NCI-H526 (cell line): ENCODE measurements at regions not wholly inside any gene's neighbourhood (a gene's known extent, or its start where the extent isn't known, plus 50 kb on each side); places are given as distances from the start of the nearest gene placed in this dataset.
A peak's percentile ranks its signal among the peaks of the same experiment; 100 is the strongest.

Experiments
- DNase-seq, 2 experiments: peaks; one replicate each; lab custom pipeline; 2025; lab: John Stamatoyannopoulos, UW

- DNase-seq, result no peak
These were observed 908.5 kb upstream of the CHAC2 start for GRCh38 chr2:52859065-52859464.

DNA sequence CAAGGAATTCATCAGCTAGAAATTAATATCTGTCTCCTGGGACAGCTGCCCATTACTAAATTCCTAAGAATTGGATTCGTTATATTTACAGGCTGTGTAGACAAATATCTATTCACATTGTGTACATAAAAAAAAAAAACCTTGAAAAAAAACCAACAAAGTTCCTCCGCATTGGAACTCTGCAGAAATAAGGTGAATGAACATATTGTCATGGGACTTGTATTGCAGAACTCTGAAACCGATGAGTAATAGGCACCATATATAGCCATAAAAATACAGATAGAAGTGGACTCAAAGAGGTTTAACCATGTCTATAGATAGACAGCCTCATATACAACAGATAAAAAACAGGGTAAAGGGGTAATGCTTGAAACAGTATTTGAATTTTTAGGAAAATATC lies 909.9 kb upstream of the CHAC2 start:
- DNase-seq, result no peak

GRCh38 chr2:52852006-52852405 lies 915.6 kb upstream of the CHAC2 start:
- DNase-seq, result no peak

DNA sequence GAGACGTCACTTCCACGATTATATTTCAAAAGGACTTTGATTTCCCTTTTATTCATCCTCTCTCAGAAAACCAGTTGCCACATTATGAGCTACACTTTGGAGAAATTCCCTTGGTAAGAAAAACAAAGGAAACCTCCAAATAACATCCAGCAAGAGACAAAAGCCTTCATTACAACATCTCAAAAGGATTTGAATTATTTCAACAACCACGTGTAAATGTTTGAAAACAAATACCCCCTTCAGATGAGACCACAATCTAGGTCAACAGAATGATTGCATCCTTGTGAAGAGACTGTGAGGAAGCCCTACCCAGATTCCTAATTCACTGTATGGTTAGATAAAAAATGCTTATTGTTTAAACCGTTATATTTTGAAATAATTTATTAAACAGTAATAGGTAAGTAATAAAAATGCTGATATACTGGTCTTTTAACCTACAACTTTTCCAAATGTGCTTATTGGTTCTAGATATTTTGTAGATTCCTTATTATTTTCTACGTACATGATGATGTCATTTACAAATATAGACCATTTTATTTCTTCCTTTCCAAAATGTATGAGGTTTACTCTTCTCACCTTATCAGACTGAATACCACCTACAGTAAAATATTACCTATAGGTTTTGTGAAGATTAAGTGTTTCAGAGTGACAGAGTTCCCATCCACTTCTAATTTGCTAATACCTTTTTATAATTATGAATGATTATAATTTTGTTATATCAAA lies 922.7 kb upstream of the CHAC2 start:
- DNase-seq, result no peak

- DNase-seq, result no peak
These were observed 931.7 kb upstream of the CHAC2 start for GRCh38 chr2:52835909-52836308.

- DNase-seq, result no peak
These were observed 936.4 kb upstream of the CHAC2 start for GRCh38 chr2:52831216-52831615.

DNA sequence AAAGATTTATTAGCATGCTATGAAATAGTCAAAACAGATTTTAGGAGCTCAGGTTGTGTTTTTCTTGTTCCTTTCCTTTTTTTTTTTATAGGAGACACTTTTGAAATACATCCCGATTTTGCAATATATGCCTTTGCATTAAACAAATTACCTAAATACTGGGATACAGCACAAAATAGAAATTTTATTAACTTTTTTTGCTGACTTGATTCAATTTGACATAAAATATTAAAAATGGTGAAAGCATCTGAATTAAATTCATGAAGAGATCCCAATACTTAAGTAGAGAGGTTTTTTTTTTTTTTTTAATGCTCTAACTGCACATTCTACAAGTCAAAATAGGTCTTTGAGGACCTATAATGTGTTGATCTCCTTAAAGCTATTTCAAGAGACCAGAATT lies 939.5 kb upstream of the CHAC2 start:
- no peak for DNase-seq

- DNase-seq, result peak in 1 of 2 experiments; percentile 16
These were observed 946.0 kb upstream of the CHAC2 start for GRCh38 chr2:52821631-52822030.

- DNase-seq, result no peak
These were observed 948.6 kb upstream of the CHAC2 start for GRCh38 chr2:52818958-52819357.

GRCh38 chr2:52810460-52810859 lies 957.1 kb upstream of the CHAC2 start:
- DNase-seq, result peak in 1 of 2 experiments; percentile 49

- no peak for DNase-seq
These were observed 961.6 kb upstream of the CHAC2 start for GRCh38 chr2:52805901-52806410.

DNA sequence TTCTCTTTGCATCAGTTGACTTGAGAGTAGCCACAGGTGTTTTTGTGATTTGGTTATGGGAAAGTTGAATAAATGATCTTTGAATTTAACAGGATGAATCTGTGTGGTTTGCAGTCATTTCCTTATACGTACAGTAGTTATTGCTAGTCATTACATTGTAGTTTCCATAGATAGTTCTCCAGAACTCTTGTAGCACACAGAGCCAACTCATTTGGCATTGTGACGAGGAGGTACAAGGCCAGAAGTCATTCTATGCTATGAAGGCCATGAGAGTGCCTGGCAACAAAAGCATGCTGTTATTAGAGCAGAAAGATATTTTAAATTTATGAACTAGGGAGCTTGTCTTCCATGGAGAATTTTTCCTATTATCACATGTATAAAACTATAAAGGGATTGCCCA lies 973.0 kb upstream of the CHAC2 start:
- peak; percentile 30 to 37 for DNase-seq

- no peak for DNase-seq
These were observed 988.2 kb upstream of the CHAC2 start for GRCh38 chr2:52779446-52779845.

- DNase-seq, result no peak
These were observed 991.0 kb upstream of the CHAC2 start for GRCh38 chr2:52776571-52776970.

GRCh38 chr2:52775674-52776073 lies 991.9 kb upstream of the CHAC2 start:
- no peak for DNase-seq

- no peak for DNase-seq
These were observed 1001.9 kb upstream of the CHAC2 start for GRCh38 chr2:52765735-52766134.

- DNase-seq, result no peak
These were observed 1017.8 kb upstream of the CHAC2 start for GRCh38 chr2:52749764-52750163.

DNA sequence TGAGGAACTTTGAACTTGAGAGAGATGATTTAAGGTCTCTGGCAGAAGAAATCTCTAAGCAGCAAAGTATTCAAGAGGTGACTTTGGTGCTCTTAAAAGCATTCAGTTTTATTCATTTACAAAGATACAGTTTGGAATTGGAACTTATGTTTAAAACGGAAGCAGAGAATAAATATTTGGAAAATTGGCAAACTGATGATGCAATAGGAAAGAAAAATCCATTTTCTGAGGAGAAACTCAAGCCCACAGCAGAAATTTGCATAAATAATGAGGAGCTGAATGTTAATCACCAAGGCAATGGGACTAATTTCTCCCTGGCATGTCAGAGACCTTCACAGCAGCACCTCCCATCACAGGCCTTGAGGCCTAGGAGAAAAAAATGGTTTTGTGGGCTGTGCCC lies 1022.5 kb upstream of the CHAC2 start:
- no peak for DNase-seq

- DNase-seq, result peak in 1 of 2 experiments; percentile 8
These were observed 1034.7 kb upstream of the CHAC2 start for GRCh38 chr2:52732849-52733395.

GRCh38 chr2:52724585-52724984 lies 1043.0 kb upstream of the CHAC2 start:
- no peak for DNase-seq

GRCh38 chr2:52717836-52718235 lies 1049.8 kb upstream of the CHAC2 start:
- no peak for DNase-seq

GRCh38 chr2:52710810-52711618 lies 1056.6 kb upstream of the CHAC2 start:
- no peak for DNase-seq

- DNase-seq, result no peak
These were observed 1063.4 kb upstream of the CHAC2 start for GRCh38 chr2:52704251-52704650.
